ENCODE measurements at regions not wholly inside any gene's neighbourhood (a gene's known extent, or its start where the extent isn't known, plus 50 kb on each side); places are given as distances from the start of the nearest gene placed in this dataset.
"Not testable (repeated sequence)": the region's sequence is repeated elsewhere in the genome, so short reads cannot be mapped to it uniquely, and the experiment has no call there.

DNA sequence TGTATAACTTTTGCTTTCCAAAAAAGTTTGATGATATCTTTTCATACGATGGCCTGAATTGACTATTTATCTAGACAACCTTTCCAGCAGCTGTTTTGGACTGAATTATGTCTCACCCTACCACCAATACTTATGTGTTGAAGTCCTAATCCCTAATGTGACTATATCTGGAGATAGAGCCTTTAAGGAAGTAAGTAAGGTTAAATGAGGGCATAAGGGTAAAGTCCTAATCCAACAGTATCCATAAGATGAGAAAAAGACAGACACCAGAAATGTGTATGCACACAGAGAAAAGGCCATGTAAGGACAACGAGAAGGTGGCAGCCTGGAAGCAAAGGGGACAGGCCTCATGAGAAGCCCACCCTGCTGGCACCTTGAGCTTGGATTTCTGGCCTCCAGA, 86.6 kb upstream of the PPARGC1A start:
- DNase-seq = no peak

DNA sequence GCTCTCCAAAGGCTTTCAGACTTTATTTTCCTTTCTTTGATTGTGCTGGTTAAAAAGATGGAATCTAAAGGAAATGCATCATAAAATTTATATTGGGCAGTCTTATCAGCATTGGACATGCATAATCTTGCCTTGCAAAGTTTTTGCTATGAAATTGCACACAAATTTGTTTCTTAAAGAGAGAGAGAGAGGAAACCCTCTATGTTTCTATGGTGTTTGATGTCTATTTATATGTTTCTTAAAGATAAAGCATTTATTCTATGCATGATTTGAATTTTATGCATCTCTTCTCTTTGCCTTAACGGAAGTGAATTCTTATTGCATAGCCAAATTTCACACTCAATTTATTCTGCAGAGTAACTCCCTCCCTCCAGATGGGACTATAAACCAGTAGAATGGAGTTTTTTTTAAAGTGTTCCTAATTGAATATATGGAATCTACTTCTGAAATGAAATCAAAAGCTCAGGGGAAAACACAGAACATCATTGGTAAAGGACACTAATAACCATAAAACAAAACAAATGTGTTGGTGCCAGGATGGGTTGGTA, 83.5 kb upstream of the PPARGC1A start:
- DNase-seq = no peak

DNA sequence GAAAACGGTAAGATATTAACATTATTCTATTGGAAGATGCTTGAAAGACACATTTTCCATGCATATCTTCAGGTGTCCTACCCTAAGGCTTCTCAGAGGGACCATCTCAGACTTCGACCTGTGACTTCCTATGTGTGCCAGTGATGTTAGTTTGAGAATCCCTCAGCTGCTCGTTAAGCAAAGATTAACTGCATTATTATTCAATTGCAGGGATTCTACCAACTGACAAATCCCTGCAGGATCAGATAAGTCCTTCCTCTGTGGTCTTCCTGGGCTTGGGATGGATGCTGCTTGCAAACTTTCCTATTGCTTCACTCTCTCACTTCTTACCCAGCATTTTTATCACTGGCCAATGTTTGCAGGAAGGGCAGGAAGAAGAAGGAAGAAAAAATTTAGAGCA, 83.0 kb upstream of the PPARGC1A start:
- DNase-seq = no peak

DNA sequence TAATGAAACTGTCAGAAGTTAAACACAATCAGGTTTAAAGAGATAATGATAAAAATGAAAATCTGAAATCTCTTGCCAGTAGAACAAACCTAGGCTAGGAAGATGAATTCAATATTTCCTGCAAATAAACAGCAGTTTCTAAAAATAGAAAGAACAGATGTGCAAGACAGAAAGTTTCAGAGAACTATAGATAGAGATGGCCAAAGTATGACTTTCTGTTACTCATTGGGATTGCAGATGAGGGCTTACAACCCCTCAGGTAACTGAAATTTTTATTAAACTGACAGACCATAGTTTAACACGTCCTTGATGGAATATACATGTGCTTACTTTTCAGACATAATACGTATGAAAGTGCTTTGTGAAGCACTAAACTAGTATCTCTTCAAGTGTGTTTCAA, 82.3 kb upstream of the PPARGC1A start:
- no peak for DNase-seq

DNA sequence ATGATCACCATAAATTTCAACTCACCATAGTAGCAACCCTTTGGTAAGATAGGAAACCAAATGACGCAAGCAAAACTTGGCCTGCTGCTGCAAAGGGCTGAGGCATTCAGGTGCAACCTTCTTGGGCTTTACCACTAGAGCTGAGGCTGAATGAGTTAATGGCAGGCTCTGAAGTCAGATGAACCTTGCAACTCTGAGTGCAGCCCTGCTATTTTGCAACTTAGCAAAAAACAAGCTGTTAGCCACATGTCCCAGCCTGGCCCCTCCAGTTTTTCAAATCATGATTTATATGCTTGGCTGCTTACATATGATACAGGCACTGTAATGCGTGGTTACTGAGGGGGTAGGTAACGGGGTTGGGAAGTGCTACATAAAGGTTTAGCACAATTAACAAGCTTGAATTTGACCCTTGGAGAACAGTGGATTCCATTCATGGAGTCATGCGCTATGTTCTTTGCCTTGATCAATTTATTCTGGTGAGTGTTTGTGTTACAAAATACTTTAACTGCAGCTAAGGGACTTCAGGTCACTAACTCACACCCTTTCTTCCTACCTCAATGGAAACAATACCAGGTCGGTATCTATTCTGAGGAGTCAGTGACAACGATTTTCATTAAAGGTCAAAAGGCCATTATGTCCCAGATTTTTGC, 80.5 kb upstream of the PPARGC1A start:
- DNase-seq = no peak

DNA sequence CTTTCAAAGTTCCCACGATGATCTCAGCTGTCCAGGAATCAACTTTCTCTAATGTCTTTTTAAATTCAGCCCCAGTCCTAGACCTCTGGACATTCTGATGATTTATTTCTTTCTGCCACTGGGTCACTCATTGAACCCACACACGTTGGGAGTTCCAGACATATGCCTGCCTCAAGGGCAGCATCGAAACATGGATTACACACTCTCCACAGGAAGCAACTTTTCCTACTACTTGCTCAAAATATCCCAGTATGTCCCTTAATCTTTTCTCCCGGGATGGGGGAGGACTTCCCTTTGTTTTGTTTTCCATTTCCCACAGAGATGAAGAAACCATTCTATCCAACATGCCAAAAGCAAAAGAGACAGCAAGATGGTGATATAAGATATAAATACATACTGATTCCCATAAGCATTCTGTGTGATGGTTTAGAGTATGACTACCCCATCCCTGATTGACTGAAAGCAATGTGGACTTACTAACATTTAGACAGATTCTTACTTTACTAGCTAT, 79.8 kb upstream of the PPARGC1A start:
- DNase-seq = no peak

DNA sequence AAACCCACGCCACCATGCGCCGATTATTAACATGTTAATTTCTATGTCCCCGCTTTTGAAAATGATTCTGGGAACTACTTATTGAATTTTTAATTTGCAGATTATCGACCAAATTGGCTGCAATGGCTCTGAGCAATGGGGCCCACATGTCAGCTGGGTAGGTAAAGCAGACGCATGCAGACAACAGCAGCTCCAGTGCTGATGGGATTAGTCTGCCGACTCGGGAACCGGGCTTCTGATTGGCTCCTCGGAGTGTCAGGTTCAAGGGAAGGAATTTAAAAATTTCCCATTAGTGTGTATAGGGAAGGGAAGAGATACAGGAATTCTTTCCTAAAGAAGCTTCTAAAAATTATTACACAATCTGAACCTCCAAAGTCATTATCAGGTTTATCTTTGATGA, 77.4 kb upstream of the PPARGC1A start:
- DNase-seq = no peak

DNA sequence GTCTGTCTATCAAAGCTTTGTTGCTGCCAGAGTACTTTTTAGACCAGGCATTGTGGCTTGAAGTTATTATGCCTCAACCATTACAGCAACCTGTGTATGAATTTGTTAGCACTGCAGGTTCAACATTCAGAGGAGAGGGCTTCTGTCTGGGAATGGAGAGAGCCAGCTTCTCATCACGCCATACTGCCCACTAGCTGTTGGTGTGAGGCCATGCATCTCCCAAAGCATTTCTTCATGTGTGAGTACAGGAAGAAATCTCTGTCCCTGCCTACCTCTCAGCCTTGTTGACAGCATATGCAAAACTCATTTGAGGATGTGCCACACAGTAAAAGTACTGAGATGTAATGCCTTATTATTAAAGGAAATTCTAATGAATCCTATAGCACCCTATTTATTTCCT, 76.9 kb upstream of the PPARGC1A start:
- no peak for DNase-seq

DNA sequence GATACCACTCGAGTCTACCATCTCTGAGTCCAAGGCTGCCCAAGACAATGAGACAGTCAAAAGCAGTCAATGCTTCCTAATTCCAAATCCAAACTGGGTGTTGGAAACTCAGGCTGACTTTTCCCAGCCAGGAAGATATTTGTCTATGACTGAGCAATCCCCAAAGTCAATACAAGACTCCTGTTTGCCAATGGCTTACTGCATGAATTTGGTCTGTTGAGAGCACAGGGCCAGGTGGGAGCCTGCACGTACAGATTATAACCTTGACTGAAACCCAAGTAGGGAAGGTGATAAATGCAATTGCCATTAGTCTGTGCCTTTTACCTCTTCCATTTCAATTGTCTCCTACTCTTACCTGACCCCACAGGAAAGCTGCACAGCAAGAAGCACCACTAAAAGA, 72.6 kb upstream of the PPARGC1A start:
- no peak for DNase-seq

DNA sequence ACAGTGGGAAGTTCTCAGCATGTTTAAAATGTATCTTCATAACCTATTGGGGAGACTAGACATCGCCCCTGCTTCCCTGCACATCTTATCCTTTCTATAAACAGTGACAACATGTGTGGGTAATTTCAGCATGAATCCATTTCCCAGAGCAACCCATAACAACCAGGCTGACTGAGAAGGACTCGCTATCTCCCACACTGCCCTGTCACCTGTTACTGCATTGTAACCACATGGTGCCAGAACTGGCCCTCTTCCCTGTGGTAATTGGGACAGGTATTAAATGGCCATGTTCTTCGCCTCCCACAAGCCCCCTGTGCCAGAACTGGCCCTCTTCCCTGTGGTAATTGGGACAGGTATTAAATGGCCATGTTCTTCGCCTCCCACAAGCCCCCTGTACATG, 71.5 kb upstream of the PPARGC1A start:
- DNase-seq = not testable (repeated sequence)

DNA sequence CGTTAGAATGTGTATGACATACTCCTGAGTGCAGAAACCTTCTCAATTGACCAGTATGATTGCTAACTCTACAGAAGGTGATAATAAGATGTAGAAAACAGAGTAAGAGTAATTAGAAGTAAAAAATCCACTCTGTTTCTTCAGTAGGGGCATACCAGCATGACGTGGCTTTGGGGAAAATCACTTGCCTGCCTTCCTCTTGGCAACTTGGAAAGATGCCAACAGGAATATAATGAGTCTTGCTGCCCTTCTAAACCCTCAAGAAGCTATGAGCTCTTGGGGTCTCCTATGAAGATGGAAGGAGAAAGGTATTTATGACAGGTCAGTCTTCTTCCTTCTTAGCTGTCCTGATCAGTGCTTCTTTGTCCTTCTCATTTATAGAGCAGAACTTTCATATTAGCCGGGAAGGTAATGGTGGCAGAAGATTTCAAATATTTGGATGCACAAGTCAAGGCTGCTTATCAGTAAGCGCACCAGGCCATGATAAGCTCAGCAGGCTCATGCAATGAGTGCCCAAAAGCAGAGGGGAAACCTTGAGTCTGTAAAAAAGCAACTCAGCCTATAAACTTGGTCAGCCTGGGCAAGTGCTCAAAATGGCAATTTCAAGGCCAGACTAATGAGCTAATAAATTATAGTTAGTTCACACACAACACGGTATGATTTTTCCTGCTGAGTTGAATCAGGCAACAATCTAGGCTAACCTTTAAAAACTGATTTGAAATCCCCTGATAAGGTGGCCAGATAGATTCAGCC, 69.7 kb upstream of the PPARGC1A start:
- no peak for DNase-seq

DNA sequence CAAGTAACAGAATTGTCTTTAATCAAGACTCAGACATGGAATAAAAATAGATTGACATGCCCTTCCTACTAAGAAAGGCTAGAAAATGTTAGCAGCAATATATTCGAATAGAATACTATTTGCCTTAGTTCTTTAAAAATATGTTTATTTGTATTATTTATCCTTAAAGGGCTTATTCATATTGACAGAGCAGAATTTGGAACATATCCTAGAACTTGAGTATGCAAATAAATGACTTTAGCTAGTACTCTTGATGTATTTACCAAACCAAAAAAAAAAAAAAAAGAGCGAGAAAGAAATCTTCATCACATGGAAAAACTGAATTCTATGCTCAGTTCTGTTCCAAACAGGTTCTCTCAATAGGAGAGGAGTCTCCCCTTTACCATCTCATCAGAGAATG, 68.9 kb upstream of the PPARGC1A start:
- no peak for DNase-seq

DNA sequence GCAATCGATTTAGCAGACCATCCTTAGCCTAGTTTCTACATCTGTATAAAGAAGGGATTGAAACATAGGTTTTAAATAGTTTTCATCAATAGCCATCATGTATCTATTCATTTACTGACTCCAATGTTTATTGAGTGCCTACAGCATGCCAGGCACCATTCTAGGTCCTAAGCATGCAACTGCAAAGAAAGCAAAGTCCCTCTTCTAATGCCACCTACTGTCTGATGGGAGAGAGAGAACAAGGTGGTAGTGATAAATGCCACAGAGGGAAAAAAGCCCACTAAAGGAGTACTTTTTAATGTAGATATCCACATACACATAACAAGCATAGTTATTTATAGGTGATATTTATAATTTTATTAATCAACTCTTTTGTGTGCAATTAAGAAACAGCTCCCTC, 67.6 kb upstream of the PPARGC1A start:
- no peak for DNase-seq

DNA sequence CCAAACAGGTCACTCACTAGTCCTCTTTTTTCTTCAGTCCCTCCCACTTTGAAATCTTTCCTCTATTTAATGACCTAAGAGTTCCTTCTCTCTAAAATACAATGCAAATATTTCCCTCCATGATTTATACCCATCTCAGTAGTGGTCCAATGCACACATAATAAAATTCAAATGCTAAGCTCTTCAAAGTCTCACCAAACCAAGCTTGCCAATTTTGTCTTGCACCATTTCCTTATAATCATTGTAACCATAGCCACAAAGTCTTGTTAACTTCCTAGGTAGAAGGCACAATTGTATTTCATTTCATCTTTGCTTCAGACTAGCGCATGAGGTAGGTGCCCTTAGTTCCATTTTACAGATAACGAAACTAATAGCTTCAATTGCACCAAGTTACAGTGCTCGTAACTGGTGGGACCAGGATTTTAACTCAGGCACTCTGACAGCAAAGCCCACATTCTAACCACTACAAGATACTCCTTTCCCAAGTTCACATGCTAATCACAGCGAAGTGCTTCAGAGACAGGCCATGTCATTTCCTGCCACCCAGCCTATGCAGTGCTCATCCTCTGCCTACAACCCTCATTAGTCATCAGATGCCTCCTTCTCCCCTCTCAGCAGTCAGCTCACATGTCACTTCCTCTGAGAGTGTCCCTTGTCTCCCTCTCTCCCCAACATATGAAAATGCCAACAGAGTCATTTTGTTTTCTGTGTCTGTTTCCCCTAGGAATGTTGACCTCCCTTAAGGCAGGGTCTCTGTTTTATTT, 66.9 kb upstream of the PPARGC1A start:
- no peak for DNase-seq

DNA sequence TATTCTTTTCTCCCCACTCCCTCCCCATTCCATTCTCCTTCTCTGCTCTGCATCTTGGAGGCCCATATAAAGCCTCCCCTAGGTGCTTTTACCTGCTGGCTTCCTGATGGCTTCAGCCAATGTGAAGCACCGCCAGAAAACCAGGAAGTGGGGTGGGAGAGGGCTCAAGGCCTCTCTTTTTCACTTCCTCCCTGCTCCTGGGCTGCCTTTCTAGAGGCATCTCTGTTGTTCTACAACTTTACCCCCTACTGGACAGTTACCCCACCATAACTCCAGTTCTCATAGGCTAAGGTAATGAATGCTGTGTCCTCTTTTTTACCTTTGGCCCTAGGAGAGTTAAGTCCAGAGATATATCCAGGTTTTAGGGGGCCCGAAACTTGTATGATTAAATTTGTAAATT, 62.4 kb upstream of the PPARGC1A start:
- DNase-seq = no peak

DNA sequence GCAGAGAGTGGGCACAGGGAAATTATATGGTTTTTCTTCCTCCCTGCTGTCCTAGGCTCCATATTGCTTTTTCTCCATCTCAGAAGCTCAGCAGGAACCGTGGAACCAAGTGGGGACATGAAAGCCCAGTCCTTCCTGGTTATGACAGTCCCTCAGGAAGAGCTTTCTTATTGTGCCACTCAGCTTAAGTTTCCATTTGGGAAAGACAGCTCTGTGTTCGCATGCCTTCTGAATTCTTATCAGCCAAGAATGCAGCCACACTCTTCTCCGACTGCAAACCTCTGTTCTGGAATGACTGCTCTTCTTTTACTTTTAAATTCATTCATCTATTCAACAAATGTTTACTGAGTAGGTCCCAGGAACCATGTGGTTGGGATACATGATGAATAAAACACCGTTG, 58.0 kb upstream of the PPARGC1A start:
- no peak for DNase-seq

DNA sequence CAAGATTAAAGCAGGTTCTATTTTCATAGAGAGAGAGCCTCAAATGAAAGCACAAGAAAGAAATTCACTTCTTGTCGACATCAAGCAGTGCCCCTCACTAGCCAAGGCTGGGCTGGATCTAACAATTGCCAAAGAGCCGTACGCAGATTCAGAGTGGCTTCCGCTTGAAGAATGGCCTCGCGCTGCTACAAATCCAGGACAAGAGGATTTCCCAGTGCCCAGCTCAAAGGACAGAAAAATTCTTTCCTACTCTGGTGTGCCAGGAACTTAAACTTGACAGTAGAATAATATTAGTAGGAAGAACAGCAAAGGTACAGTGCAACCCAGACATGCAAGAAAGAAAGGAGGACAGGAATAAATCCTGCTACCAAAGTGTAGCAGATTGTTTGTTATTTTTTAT, 56.5 kb upstream of the PPARGC1A start:
- DNase-seq = no peak

DNA sequence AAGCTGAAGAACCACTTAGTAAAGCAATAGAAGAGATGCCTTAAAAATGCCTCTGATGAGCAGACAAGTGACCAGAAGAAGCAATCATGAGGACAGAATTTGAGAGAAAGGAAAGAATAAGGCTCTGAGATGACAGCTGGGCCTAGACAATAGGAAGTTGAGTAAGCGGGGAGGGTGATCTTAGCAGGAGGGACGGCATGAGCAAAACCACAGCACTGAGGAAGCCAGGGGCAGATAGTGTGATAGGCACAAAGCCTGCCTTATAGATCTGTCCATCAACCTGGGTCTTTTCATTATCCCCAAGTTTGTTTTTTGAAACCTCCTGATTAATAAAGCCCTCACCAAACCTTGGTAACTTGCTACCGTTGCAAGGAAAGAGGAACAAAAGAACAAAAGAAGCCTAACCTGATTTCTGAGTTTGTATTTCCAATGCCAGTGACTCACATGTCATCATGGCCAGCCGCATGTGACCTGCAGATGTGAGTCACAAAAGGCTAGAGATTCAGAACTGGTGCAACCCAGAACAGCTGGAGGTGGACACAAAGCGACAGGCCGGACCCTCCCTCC, 55.7 kb upstream of the PPARGC1A start:
- no peak for DNase-seq

DNA sequence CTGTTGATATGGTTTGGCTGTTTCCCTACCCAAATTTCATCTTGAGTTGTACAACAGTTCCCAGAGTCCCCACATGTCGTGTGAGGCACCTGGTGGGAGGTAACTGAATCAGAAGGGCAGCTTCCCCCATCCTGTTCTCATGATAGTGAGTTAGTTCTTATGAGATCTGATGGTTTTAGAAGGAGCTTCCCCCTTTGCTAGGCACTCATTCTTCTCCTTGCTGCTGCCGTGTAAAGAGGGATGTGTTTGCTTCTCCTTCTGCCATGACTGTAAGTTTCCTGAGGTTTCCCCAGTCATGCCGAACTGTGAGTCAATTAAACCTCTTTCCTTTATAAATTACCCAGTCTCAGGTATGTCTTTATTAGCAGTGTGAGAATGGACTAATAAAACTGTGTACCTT, 54.7 kb upstream of the PPARGC1A start:
- not testable (repeated sequence) for DNase-seq

DNA sequence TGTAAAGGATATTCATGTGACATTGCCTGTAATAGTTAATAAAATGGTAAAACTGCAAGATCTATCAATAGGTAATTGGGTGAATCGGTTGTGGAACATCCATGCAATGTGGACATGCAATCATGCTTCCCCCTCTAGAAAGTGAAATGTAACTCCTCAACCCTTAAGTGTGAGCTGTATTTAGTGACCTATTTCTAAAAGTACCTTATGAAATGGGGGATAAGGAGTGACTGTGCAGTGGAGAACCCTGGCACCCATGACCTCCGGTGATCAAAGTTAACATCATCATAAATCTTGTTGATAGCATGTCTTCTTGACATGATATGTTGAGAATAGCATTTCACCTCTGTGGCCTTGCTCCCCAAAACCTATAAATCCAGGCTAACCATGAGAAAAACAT, 53.6 kb upstream of the PPARGC1A start:
- DNase-seq = no peak

DNA sequence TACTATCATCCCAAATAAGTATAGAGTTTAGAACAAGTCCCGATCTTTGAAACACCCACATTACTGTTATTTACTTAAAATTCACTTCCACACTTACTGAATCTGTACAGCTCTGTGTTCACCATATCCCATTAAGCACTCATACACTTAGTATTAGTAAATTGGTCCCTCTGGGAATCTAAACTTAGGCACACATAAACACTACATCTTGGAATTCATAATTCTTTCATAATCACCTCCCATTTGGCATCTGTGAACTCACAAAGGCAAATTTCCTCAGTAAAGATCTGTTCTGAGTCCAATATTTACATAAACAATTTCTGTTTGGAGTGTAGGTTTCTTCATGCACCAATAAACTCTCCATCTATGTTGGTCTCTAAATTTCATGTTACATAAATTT, 52.6 kb upstream of the PPARGC1A start:
- no peak for DNase-seq

Measured in NCI-H1105 (cell line).